GM12865 (cell line): ENCODE measurements at regions not wholly inside any gene's neighbourhood (a gene's known extent, or its start where the extent isn't known, plus 50 kb on each side); places are given as distances from the start of the nearest gene placed in this dataset.
"Not testable (repeated sequence)": the region's sequence is repeated elsewhere in the genome, so short reads cannot be mapped to it uniquely, and the experiment has no call there.

Source experiments
- DNase-seq: peaks from one replicate; pipeline ENCODE4 v3.0.0; 2010; ENCODE audit warnings: low read depth
- H3K4me3 ChIP-seq: 2 replicates; pipeline ENCODE4 v1.5.1; 2011; ENCODE audit warnings: mild to moderate bottlenecking, low read depth, low read length, control low read depth
- TF ChIP-seq, protein P1 (sequence below): IDR thresholded peaks from 2 replicates; pipeline ENCODE4 v1.5.1; 2011; ENCODE audit warnings: low read length, control low read depth, low read depth, inconsistent platforms; ENCODE audit not compliant: insufficient read depth; ENCODE audit errors: missing control alignments

DNA sequence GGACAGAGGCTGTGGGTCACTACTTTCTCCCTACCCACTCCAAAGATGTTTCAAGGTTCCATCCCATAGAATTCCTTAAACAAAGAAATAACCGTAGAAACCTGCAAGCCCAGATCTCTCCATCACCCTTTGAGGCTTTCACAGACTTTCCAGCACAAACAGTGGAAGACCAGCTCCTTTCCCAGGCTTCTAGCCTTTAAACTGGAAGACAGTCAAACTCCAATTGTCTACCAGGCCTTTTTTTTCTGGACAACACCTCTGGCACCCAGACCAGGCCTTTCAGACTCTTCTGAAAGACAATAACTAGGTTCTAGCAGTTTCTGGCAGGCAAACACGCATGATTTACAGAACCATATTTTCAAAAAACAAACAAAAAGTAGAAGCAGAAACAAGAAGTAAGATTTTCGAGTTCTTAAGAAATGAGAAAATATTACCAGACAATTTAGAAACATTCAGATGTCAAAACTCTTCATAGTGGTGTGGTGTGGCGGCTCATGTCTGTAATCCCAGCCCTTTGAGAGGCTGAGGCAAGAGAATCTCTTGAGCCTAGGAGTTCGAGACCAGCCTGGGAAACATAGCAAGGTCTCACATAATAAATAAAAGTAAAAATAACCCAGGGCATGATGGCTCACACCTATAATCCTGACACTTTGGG is 73.0 kb upstream of the EPCAM start:
- TF ChIP-seq, protein P1, sequence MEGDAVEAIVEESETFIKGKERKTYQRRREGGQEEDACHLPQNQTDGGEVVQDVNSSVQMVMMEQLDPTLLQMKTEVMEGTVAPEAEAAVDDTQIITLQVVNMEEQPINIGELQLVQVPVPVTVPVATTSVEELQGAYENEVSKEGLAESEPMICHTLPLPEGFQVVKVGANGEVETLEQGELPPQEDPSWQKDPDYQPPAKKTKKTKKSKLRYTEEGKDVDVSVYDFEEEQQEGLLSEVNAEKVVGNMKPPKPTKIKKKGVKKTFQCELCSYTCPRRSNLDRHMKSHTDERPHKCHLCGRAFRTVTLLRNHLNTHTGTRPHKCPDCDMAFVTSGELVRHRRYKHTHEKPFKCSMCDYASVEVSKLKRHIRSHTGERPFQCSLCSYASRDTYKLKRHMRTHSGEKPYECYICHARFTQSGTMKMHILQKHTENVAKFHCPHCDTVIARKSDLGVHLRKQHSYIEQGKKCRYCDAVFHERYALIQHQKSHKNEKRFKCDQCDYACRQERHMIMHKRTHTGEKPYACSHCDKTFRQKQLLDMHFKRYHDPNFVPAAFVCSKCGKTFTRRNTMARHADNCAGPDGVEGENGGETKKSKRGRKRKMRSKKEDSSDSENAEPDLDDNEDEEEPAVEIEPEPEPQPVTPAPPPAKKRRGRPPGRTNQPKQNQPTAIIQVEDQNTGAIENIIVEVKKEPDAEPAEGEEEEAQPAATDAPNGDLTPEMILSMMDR, result no peak
- H3K4me3 ChIP-seq, result no peak overlapping the region
- no peak for DNase-seq

DNA sequence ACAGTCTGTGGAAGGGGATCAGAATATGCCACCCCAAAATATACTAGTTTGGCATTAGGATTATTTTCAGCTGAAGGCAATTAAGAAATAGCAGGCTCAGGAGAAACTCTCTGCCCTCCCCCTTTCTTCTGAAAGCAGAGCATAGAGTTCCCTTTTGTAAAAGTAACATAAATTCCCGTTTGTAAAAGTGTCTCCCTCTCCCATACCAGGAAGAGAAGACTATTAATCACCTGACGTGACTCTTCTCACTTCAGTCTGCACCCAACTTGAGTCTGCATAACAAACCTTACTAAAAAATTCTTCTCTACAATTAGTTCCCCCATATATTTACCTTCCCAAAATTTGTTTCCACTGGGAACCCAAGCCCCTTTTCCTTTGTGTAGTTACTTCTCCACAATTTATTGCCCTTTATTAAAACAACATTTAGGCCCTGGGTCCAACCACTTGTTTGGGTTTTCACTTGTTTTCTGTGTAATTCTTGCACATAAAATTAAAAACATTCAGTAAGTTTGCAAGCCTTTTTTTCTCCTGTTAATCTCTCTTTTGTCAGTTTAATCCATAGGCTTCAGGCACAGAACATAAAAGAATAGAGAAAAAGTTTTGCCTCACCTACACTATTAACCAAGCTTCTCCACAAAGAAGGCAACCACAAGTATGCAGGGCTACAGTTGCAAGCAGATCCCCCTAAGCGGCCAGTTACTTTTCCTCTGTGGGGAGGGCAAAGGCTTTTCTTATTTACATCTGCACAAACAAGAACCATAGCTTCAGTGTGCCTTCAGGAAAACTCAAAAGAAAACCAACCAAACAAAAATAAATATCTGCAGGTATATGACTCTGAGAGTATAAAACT is 73.8 kb upstream of the EPCAM start:
- H3K4me3 ChIP-seq, result no peak overlapping the region
- TF ChIP-seq, protein P1, result no peak
- no peak for DNase-seq

- TF ChIP-seq, protein P1, result no peak
- no peak for DNase-seq
- H3K4me3 ChIP-seq, result no peak overlapping the region
These were observed 75.1 kb upstream of the EPCAM start for GRCh38 chr2:47293976-47294375.

DNA sequence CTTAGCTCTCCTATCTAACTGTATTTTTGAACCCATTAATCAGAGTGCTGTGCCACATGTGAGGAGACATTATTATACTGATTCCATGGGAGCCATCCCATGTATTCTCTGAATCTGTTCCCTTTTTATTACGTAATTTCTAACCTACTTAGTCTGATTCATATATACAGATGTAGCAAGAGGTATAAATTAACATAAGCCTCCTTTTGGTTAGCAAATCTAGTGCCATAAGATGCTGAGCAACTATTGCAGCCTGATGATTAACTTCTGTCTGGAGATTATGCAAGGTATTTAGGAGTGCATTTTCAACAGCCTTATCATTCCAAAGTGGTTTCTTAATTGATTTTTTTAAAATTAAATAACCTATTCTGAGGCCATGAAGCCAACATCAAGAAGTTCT is 80.2 kb upstream of the EPCAM start:
- DNase-seq, result no peak
- TF ChIP-seq, protein P1, result no peak
- no peak overlapping the region for H3K4me3 ChIP-seq

DNA sequence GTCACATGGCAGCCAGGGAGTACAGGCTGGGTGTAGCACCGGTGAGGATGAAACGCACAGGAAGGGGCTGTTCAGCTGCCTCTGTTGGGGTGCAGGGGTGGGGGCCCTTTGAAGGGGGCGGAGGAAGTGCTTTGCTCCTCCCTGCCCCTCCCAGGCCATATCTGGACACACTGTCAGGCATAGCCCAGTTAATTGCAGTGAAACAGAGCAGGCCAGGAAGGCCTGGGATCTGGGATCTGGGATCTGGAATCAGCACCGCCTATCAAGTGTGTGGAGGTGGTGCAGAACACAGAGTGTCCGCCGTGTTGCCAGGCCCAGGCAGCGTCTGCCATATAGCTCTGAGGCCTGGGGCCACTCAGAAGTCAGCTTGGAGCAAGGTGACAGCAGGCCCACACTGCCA is 85.5 kb upstream of the EPCAM start:
- no peak overlapping the region for H3K4me3 ChIP-seq
- no peak for DNase-seq
- TF ChIP-seq, protein P1, result no peak

- no peak for DNase-seq
- TF ChIP-seq, protein P1, result no peak
- H3K4me3 ChIP-seq, result no peak overlapping the region
These were observed 86.4 kb upstream of the EPCAM start for GRCh38 chr2:47282621-47283272.

- not testable (repeated sequence) for DNase-seq
These were observed 89.6 kb upstream of the EPCAM start for GRCh38 chr2:47279525-47279924.

More at GRCh38 chr2:47279525-47279924, 89.6 kb upstream of the EPCAM start:
- not testable (repeated sequence) for H3K4me3 ChIP-seq
